GM21381 (cell line): ENCODE measurements at regions not wholly inside any gene's neighbourhood (a gene's known extent, or its start where the extent isn't known, plus 50 kb on each side); places are given as distances from the start of the nearest gene placed in this dataset.

Experiments used
- ATAC-seq: cut with Tn5 transposase; IDR thresholded peaks from one replicate; pipeline ENCODE4 v1.9.1; 2021; ENCODE audit warnings: mild to moderate bottlenecking, moderate library complexity; ENCODE audit not compliant: unreplicated experiment

DNA sequence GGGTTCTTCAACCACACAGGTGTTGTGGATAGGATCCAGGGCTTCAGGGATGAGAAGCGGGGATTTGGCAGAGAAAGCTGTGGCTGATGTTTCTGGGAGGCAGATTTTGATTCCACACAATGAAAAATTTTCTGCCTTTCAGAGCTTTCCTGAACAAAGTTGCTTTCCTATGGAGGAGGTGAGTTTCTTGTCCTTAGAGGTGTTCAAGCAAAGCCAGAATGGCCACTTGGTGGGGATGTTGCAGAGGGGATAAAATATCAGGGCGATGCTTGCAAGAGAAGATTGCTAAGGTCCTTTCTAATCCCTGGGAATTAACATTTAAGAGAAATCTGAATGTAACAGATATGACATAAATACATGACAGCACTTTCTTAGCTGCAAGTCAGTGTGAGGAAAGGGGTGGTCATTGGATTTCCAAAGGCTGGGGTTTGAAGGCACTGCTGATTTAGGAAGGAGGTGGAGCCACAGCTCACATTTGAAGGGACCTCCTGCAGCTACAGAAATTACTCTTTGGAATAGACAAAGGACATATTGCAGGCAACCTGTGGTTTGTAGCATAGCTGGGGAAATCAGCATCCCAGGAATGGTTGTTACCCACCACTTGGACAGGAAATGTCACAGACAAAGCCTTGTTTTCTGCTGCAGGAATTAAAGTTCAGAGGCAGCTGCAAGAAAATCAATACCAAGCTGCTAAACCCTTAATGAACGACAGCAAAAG, 271.1 kb upstream of the CHD6 start:
- no peak for ATAC-seq

DNA sequence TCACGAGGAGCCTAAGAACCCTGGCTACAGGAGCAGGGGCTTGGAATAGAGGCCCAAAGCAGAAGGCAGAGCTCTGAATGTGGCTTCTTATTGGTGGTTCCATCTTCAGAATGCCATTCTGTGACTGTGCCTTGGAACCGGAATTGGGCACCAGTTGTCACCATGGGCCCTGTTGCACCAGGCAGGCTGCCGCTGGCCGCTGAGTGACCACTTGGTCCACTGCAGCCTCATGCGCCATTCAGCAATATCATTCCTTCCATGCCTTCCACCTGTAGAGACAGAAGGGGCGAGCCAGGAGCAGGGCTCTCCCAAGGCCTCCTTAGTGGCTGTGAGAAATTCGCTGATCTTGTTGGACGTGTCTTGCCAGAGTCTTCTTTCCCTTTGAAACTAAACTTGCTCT, 270.3 kb upstream of the CHD6 start:
- ATAC-seq = no peak

DNA sequence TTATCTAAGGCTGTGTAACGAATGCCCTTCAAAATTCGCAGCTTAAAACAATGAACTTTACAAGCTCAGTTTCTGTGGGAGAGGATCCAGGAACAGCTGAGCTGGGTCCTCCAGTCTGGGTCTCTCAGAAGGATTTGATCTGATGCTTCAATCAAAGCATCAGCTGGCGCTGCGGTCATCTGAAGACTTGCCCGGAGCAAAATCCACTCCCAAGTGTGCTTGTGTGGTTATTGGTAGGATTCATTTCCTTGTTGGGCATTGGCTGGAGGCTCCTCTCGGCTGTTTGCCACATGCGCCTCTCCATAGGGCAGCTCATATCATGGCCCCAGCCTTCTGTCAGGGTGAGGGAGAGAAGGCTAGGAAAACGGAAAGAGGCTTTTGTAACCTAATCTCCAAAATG, 269.3 kb upstream of the CHD6 start:
- no peak for ATAC-seq

DNA sequence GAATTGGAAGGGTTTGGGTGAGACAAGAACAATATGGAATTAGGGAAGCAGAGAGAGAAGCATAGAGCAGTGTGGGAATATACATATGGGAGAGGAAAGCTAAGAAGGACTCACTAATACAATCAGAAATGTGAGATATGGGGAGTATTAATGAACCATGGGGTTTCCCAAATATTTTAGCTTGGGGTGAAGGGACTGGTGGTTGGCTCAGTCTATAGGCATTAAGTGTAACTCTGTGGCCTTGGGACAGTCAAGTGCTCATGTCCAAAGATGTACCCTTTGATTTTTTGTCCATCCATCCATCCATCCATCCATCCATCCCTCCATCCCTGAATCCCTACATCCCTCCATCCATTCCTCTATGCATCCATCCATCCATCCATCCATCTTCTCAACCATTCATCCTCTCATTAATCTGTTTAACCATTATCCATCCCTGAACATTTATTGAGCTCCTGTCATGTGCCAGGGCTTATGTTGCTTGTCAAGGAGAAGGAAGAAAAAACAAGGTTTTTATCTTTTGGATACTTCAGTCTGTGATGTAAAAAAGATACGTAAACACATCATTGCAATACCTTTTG, 263.4 kb upstream of the CHD6 start:
- ATAC-seq = no peak

DNA sequence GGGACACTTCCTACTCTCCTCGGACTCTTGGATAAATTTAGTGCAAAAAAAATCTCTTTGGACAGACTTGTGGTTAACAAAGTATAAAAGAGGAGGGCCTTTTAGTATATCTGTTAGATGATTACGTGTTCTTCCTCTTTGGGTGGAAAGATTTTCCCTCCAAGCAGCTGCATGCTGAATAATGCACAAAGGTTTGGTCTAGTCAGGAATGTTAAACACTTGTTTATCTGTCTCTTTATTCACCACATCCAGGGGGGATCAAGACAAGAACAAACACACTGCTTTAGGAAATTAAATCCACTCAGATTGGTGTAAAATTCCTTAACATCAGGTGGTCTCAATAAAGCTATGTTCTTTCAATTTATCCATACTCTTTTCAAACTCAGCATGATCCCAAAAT, 260.9 kb upstream of the CHD6 start:
- ATAC-seq = no peak

DNA sequence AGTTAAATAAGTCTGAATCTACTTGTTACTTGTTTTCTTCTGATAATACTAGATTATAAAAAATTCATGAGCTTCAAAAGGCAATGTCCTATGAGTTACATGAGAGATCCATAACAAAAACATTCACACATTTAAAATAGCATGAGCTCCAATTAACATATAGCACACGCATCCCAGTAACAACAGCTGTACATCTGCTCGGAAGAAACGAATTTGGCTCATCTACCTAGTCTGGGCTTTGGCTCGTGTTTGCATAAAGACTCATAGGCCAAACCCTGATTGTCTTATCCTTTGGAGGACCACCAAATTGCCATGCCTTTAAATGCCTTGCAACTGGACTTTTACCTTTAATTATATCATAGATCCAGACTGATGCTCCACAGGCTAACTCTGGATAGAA, 259.7 kb upstream of the CHD6 start:
- no peak for ATAC-seq

DNA sequence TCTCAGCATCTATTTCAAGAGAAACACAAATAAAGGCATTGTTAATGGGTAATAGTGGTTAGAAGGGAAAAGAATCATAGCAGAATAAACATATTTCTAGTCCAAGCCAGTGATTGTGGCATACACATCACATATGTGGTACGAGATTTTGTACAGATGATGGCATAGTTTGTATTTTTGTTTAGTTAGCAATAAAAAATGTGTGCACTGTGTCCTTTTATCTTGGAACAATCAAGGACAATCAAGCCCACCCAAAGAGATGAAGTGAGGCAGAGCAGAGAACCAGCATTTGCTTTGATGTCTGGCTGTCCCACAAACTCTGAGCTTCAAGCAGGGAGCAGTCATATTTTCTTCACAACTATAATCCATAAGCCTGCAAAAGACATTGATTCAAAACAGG, 256.5 kb upstream of the CHD6 start:
- no peak for ATAC-seq

DNA sequence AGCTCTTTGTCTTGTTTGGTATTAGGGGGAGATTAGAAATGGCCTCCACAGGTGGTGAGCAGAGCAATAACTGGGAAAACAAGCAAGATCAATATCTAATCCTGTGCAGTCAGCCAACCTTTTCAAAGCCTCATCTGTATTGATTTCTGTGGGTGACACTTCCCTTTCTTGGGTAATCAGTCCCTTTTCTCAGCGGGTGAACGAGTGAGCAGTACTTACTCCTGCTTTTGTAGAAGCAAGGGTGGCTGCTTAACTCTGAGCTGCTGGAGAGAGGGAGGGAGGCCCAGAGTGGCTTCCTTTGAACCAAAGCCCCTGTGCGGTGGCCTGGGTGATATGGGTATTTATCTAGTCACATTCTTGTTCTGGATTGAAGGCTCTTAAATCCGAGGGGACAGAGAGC, 254.8 kb upstream of the CHD6 start:
- no peak for ATAC-seq

DNA sequence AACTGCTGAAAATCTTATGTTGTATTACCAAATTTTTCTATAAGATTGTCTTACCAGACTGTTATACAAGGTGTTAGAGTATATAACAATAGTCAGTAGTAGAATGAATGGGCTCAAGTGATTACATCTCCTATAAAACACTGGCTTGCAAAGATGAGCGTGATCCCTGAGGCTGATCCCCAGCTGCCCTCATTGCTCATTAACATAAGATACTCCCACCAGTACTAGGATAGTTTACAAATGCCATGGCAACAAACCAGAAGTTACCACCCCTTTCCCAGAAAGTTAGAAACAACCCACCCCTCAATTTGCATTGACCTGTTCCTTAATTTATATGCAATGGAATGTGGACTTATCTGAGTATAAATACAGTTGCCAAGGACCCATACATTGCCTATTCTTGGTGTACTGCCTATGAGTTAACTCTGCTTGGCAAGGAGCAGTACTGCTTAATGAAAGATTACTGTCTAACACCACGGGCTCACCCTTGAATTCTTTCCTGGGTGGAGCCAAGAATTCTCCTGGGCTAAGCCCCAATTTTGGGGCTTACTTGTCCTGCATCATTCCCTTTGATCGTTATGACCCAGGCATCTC, 252.8 kb upstream of the CHD6 start:
- ATAC-seq = no peak

DNA sequence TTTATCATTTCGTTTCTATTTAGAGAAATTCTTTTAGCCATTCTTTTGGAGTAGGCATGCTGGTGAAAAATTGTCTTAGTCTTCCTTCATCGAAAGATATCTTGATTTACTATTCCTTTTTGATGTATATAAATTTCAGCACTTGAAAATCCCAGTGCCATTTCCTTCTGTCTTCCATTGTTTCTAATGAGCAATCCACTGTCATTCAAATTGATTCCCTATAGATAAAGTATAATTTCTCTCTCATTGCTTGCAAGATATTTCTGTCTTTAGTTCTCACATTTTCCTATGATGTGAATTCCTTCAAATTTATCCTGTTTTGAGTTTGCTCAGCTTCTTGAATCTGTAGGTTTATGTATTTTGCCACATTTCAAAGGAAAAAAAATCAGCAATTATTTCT, 251.1 kb upstream of the CHD6 start:
- ATAC-seq = no peak

DNA sequence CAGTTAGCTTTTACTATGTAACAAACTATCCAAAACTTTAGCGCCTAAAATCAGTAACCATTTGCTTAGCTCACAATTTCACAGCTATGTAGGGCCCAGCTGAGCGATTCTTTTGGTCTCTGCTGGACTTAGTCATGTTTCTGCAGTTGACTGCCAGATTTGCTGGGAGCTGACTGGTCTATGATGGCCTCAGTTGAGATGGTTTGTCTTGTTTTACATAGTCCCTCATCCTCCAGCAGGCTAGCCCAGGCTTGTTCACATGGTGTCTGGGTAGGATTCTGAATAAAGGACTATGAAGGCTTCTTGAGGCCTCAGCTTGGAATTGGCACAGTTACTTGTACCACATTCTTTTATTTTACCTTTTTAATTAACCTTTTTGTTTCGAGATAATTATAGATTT, 247.8 kb upstream of the CHD6 start:
- ATAC-seq = no peak

DNA sequence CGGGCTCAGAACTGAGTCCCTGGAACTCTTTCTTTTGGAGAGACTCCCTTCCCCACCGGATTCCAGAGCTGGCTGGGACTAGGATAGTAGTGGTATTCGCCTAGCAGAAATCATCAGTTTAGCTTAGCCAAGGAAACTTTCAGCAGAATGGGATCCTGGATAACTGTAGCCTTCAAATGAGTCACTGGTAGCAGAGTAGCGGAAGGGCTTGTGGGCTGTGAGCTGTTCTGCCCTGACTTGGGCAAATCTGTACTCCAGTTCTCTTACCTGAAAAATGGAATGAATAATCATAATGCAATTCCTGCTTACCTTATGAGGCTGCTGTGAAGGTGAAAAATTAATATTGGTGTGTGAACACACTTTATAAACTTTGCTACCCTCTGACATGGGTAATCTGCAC, 244.3 kb upstream of the CHD6 start:
- ATAC-seq = no peak

DNA sequence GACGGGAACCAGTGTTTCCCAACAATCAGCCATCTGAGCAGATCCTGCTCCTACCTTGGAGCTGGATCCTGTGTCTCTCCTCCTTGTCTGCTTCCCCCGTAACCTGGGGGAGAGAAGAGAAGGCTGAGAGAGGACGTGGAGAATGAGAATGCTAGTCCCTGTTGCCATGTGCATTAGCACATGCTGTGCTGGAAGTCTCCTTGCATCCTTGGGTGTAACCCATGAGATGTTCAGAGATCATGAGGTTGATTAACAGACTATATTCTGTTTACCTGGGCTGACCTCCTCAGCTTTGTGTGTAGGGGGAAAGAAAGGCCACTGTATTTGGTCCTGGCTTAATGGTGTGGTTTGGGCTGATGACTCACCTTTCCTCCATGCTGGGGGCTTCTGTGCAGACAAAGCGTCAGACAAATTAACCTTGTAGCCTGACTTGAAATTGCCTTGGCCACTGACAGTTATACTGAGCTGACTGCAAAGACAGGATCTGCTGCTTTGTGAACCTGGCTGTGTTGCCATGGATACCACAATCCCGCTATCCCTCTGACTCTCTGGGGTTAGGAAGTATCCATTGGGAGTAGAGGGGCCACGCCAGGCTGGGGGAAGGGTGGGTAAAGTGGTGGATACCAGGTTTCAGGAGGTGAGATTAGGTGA, 243.7 kb upstream of the CHD6 start:
- no peak for ATAC-seq

DNA sequence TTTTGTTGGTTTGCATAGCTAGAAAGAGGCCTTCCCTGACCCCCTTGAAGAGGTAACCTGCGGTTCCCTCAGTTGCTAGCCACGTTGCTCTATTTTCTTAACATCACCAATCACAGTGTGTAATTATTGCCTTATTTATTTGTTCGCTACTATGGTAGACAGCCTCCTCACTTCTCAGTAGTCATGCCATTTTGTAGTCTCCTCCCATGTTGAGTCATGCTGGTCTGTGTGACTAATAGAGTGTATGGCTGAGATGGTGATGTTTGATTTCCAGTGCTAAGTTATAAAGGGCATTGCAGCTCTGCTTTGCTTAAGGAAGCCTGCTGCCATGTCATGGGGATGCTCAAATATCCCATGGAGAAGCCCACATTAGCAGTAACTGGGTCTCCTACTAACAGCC, 236.6 kb upstream of the CHD6 start:
- no peak for ATAC-seq

DNA sequence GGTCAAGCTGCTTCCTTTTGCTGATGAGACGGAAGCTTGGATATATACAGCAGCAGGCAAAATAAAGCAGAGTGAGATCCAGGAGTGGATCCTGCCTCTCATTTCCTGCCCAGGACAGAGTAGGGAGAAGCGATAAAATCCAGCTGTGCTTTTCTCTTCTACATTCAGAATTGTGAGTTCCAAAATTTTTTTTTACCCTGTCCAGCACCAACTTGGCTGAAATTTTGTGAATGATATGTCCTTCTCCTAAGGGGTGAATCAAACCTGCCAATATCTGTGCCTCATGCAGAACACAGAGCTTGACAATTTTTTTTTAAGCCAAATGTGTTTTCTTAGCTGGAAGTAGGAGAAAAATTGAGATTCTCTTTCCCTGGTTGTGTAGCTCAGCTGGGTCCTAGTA, 235.6 kb upstream of the CHD6 start:
- ATAC-seq = no peak

DNA sequence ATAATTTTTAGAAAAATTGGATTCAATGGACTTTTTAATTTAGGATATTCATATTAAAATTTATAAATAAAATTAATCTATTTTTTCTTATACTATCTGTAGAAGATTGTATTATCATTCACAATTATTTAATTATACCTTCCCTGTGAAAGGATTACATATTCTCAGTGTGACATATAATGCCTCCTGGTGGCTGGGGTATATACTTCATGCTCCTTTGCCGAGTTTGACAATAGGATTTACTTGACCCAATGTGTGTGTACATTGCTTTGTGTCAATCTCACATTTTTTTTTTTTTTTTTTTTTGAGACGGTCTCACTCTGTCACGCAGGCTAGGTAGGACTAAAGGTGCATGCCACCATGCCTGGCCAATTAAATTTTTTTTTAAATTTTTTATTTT, 230.0 kb upstream of the CHD6 start:
- ATAC-seq = no peak

DNA sequence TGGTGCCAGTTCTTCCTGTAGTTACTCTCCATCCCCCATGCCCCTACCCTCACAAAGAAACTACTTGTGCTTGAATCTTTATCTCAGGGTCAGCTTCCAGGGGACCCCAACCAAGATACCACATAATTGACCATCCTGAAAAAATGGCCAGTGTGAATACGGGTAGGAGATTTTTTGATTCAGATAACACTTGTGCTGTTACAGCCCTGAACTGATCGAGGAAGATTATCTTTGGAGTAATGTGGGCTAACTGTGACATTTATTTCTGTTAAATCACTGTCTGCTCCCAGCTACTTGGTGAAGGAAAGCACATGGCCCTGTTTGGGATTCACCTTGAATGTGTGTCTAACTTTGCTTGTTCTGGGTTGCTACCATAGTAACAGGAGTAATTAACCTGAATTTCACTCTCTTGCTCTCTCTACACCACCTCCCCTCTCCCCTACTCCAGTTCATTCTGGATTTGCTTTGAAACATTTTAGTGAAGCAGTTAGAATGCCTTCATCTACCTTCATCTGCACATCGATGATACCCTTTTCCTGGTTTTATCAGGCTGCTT, 219.6 kb upstream of the CHD6 start:
- ATAC-seq = no peak

DNA sequence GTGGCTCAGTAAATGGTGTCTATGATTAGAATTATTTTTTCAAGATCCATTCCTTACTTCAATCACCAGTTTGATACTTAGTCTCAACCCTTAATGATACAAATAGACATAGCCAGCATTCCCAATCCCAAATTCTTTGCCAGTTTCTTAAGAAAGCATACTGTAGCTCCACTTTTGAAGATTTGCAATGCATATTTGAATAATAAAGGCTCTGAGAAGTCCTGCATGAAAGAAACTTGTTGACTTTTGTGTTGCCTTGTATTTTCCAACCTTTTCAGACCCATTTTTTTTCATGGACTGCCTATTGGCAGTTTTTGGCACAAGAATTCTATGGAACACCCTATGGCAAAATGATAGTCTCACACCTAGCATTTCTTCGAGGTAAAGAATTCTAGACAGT, 215.6 kb upstream of the CHD6 start:
- no peak for ATAC-seq

DNA sequence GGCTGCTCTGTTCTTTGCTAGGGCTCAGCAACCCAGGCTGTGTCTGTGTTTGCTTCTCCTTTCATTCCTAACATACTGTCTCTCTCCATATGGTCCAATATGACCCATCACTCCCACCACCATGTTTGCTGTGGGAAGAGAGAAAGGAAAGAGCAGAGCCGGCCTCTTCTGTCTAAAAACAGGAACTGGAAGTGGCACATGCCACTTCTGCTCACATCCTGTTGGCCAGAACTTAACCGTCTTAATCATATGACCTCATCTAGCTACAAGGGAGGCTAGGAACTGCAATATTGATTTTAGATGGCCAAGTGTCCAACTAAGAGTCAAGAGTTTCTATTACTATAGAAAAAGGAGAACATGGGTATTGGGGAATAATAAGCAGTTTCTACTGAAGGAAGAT, 212.5 kb upstream of the CHD6 start:
- ATAC-seq = no peak

DNA sequence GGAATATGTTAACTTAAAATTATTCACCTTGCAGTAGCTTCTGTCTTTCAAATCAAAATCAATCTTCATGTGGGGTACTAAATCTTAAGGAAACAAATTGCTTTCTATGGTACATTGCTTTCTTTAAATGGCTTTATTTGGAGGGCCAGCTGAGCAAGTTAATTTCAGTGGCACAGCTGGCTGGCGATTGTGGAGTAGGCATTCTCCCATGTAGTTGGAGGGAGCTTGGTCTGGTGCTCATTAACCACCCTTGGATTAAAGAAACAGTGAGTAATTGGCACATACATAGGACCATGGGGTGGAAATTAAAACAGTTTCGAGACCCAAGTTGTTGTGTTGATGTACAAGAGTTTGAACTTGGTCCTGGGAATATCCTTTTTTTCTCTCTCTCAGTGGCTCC, 201.3 kb upstream of the CHD6 start:
- ATAC-seq = no peak

DNA sequence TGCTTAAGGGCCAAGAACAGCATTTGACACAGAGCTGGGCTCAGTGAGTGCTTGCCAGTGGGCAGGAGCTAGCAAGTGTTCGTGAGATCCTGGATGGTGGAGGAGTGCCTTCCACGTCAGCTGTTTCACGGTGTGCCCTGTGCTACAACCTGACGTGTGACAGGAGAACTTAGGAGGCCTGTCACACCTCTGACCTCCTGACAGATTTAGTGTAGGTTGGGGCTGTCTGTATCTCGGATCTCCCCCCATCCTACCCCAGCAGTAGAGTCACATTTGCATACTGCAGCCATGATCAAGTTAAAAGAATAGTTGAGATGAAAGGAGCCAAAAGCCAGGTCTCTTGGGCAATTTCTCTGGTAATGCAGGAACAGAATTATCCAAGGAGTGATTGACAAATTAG, 200.8 kb upstream of the CHD6 start:
- ATAC-seq = no peak

DNA sequence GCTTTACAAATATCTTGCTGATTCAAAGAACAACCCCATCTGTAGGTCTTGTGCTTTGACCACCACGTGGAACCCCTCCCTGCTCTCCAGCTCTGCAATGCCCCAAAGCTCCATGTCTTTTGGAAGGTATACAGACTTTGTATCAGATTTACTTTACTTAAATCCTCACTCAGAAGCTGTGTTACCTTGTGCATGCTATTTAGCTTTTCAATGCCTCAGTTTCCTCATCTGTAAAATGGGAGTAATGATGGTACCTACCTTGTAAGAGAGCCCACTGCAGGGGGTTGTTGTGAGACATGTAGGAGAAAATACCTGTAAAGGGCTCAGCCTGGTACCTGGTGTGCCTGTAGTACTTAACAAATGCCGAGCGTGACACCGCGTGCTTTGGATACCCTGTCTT, 200.2 kb upstream of the CHD6 start:
- ATAC-seq = no peak
